KMS-11 (cell line): ENCODE measurements at regions not wholly inside any gene's neighbourhood (a gene's known extent, or its start where the extent isn't known, plus 50 kb on each side); places are given as distances from the start of the nearest gene placed in this dataset.

Source experiments
- H2AFZ ChIP-seq: fragments of 200-600 bp; sonication (generic); 2 replicates; pipeline ENCODE4 v1.6.1; 2016; ENCODE audit warnings: antibody characterized with exemption, mixed run types, low read depth
- H3K27ac ChIP-seq: fragments of 200-600 bp; sonication (generic); 2 replicates; pipeline ENCODE4 v1.6.1; 2016; ENCODE audit warnings: mild to moderate bottlenecking, mixed run types
- H3K27me3 ChIP-seq: fragments of 200-600 bp; sonication (generic); 2 replicates; pipeline ENCODE4 v1.6.1; 2017; ENCODE audit warnings: mild to moderate bottlenecking, low read depth, mixed run types, moderate library complexity; ENCODE audit not compliant: insufficient read depth
- H3K36me3 ChIP-seq: fragments of 200-600 bp; sonication (generic); 2 replicates; pipeline ENCODE4 v1.6.1; 2017; ENCODE audit warnings: mild to moderate bottlenecking, mixed run types; ENCODE audit not compliant: insufficient read depth
- H3K4me1 ChIP-seq: fragments of 200-600 bp; sonication (generic); 2 replicates; pipeline ENCODE4 v1.6.1; 2016; ENCODE audit warnings: mild to moderate bottlenecking, low read depth, mixed run types; ENCODE audit not compliant: poor library complexity, severe bottlenecking
- H3K4me2 ChIP-seq: fragments of 200-600 bp; sonication (generic); 2 replicates; pipeline ENCODE4 v1.7.0; 2016; ENCODE audit warnings: mild to moderate bottlenecking, mixed run types
- H3K4me3 ChIP-seq: fragments of 200-600 bp; sonication (generic); IDR thresholded peaks from 2 replicates; pipeline ENCODE4 v1.6.1; 2017; ENCODE audit warnings: low read depth, low read length, mixed read lengths; ENCODE audit not compliant: insufficient read depth
- H3K79me2 ChIP-seq: fragments of 200-600 bp; sonication (generic); 2 replicates; pipeline ENCODE4 v1.6.1; 2016; ENCODE audit warnings: low read depth, mixed run types; ENCODE audit not compliant: insufficient read depth
- H3K9ac ChIP-seq: fragments of 200-600 bp; sonication (generic); 2 replicates; pipeline ENCODE4 v1.6.1; 2016; ENCODE audit warnings: mild to moderate bottlenecking, mixed run types
- H4K20me1 ChIP-seq: fragments of 200-600 bp; sonication (generic); 2 replicates; pipeline ENCODE4 v1.6.1; 2016; ENCODE audit warnings: mild to moderate bottlenecking, mixed run types; ENCODE audit not compliant: insufficient read depth
- CTCF ChIP-seq: fragments of 200-600 bp; sonication (generic); conservative IDR thresholded peaks from 2 replicates; pipeline ENCODE4 v1.6.1; 2017; ENCODE audit warnings: low read depth, mild to moderate bottlenecking, antibody characterized with exemption, low read length, moderate library complexity, mixed read lengths

GRCh38 chr2:143875295-143876233 lies 644.4 kb downstream of the ZEB2 start:
- no peak for TF ChIP-seq CTCF
- no peak overlapping the region for H3K9ac ChIP-seq

GRCh38 chr2:143873886-143874285 lies 646.0 kb downstream of the ZEB2 start:
- H3K9ac ChIP-seq, result no peak overlapping the region

More at GRCh38 chr2:143875295-143876233, 644.4 kb downstream of the ZEB2 start:
- no peak overlapping the region for H2AFZ ChIP-seq
- H3K36me3 ChIP-seq, result no peaks in the 10 kb centered on the region
- H3K4me1 ChIP-seq, result no peaks in the 10 kb centered on the region
- H4K20me1 ChIP-seq, result no peaks in the 10 kb centered on the region
- H3K79me2 ChIP-seq, result no peaks in the 10 kb centered on the region
- no peaks in the 10 kb centered on the region for H3K27me3 ChIP-seq
- H3K4me3 ChIP-seq, result no peak overlapping the region
- no peak overlapping the region for H3K4me2 ChIP-seq
- no peak overlapping the region for H3K27ac ChIP-seq

GRCh38 chr2:143870696-143871095 lies 649.2 kb downstream of the ZEB2 start:
- Histone ChIP-seq H3K36me3 (no peaks in the 10 kb centered on the region), H3K4me2 (no peak overlapping the region), H3K27ac (no peak overlapping the region), H4K20me1 (no peaks in the 10 kb centered on the region), H3K4me3 (no peak overlapping the region), H3K9ac (no peak overlapping the region), H3K4me1 (no peaks in the 10 kb centered on the region), H2AFZ (no peak overlapping the region), H3K27me3 (no peaks in the 10 kb centered on the region), H3K79me2 (no peaks in the 10 kb centered on the region)
- TF ChIP-seq CTCF, result no peak

More at GRCh38 chr2:143873886-143874285, 646.0 kb downstream of the ZEB2 start:
- Histone ChIP-seq H3K4me1 (no peaks in the 10 kb centered on the region), H3K27ac (no peak overlapping the region), H3K4me2 (no peak overlapping the region), H2AFZ (no peak overlapping the region), H3K36me3 (no peaks in the 10 kb centered on the region), H3K27me3 (no peaks in the 10 kb centered on the region), H3K4me3 (no peak overlapping the region), H4K20me1 (no peaks in the 10 kb centered on the region), H3K79me2 (no peaks in the 10 kb centered on the region)
- no peak for TF ChIP-seq CTCF

GRCh38 chr2:143856978-143857377 lies 662.9 kb downstream of the ZEB2 start:
- H4K20me1 ChIP-seq, result no peaks in the 10 kb centered on the region
- TF ChIP-seq CTCF, result no peak
- H3K4me1 ChIP-seq, result no peaks in the 10 kb centered on the region
- H3K27me3 ChIP-seq, result no peaks in the 10 kb centered on the region
- H3K9ac ChIP-seq, result no peak overlapping the region
- no peak overlapping the region for H2AFZ ChIP-seq
- H3K79me2 ChIP-seq, result no peaks in the 10 kb centered on the region
- H3K4me2 ChIP-seq, result no peak overlapping the region
- no peak overlapping the region for H3K27ac ChIP-seq
- no peak overlapping the region for H3K4me3 ChIP-seq
- H3K36me3 ChIP-seq, result no peaks in the 10 kb centered on the region
